ENCODE measurements at regions not wholly inside any gene's neighbourhood (a gene's known extent, or its start where the extent isn't known, plus 50 kb on each side); places are given as distances from the start of the nearest gene placed in this dataset.

- peak; percentile 22 for DNase-seq
Measured at GRCh38 chr2:156158808-156159207, 173.7 kb downstream of the NR4A2 start.

GRCh38 chr2:156157670-156158069 is 174.9 kb downstream of the NR4A2 start:
- DNase-seq: peak; percentile 73

- DNase-seq: no peak
Measured at GRCh38 chr2:156156580-156156979, 175.9 kb downstream of the NR4A2 start.

- DNase-seq: no peak
Measured at GRCh38 chr2:156155319-156155718, 177.2 kb downstream of the NR4A2 start.

GRCh38 chr2:156151351-156151750 is 181.2 kb downstream of the NR4A2 start:
- DNase-seq: no peak

- DNase-seq: no peak
Measured at GRCh38 chr2:156147594-156148330, 184.8 kb downstream of the NR4A2 start.

- no peak for DNase-seq
Measured at GRCh38 chr2:156145976-156146375, 186.5 kb downstream of the NR4A2 start.

GRCh38 chr2:156145469-156145868 is 187.1 kb downstream of the NR4A2 start:
- DNase-seq: no peak

- DNase-seq: no peak
Measured at GRCh38 chr2:156136566-156136965, 196.0 kb downstream of the NR4A2 start.

GRCh38 chr2:156134887-156135286 is 197.6 kb downstream of the NR4A2 start:
- peak; percentile 27 for DNase-seq

GRCh38 chr2:156132941-156133340 is 199.6 kb downstream of the NR4A2 start:
- no peak for DNase-seq

- DNase-seq: no peak
Measured at GRCh38 chr2:156132130-156132529, 200.4 kb downstream of the NR4A2 start.

GRCh38 chr2:156129227-156129626 is 203.3 kb downstream of the NR4A2 start:
- no peak for DNase-seq

- no peak for DNase-seq
Measured at GRCh38 chr2:156125018-156125417, 207.5 kb downstream of the NR4A2 start.

- no peak for DNase-seq
Measured at GRCh38 chr2:156124458-156124857, 208.1 kb downstream of the NR4A2 start.

GRCh38 chr2:156118753-156119416 is 213.6 kb downstream of the NR4A2 start:
- no peak for DNase-seq

GRCh38 chr2:156116113-156116512 is 216.4 kb downstream of the NR4A2 start:
- no peak for DNase-seq

GRCh38 chr2:156115338-156115737 is 217.2 kb downstream of the NR4A2 start:
- no peak for DNase-seq

- no peak for DNase-seq
Measured at GRCh38 chr2:156112323-156112722, 220.2 kb downstream of the NR4A2 start.

- DNase-seq: no peak
Measured at GRCh38 chr2:156110890-156111289, 221.6 kb downstream of the NR4A2 start.

GRCh38 chr2:156099382-156099781 is 233.1 kb downstream of the NR4A2 start:
- no peak for DNase-seq

- peak; percentile 5 for DNase-seq
Measured at GRCh38 chr2:156098506-156098905, 234.0 kb downstream of the NR4A2 start.

GRCh38 chr2:156088587-156088986 is 243.9 kb downstream of the NR4A2 start:
- DNase-seq: no peak

GRCh38 chr2:156087875-156088274 is 244.6 kb downstream of the NR4A2 start:
- DNase-seq: peak; percentile 7
